ENCODE measurements at regions not wholly inside any gene's neighbourhood (a gene's known extent, or its start where the extent isn't known, plus 50 kb on each side); places are given as distances from the start of the nearest gene placed in this dataset.

- no peak overlapping the region for H2AK5ac ChIP-seq (ENCODE audit: low read depth, low read length)
- WGBS, 2 experiments (ENCODE audit: extremely low coverage in 1 of 2, insufficient coverage in 1 of 2, insufficient read length in 1 of 2, insufficient replicate concordance in 2 of 2, low coverage in 1 of 2, low lambda C conversion rate in 2 of 2, missing lambda C conversion rate in 1 of 2) = 81% methylated on average over 1 of the region's 1 CpG; no CpG with 5 or more reads in 1 of the 2 experiments
- TF ChIP-seq HDAC2 (IDR thresholded peaks at IDR 0.05; ENCODE audit: borderline replicate concordance in 1 of 2, low read depth in 2 of 2, low read length in 2 of 2) (no peak), JUN (IDR thresholded peaks at IDR 0.05; ENCODE audit: low read depth, low read length) (no peak), CTCF (IDR thresholded peaks at IDR 0.05; ENCODE audit: control extremely low read depth in 1 of 3, insufficient read depth in 1 of 3, low read depth in 1 of 3, low read length in 3 of 3) (no peak), ATF3 (IDR thresholded peaks at IDR 0.05; ENCODE audit: insufficient read depth, low read depth, low read length) (no peak), SP1 (IDR thresholded peaks at IDR 0.05; ENCODE audit: low read depth, low read length) (no peak), RXRA (IDR thresholded peaks at IDR 0.05; ENCODE audit: insufficient read depth, low read depth, low read length) (no peak), TEAD4 (IDR thresholded peaks at IDR 0.05; ENCODE audit: low read depth, low read length) (no peak), CEBPB (IDR thresholded peaks at IDR 0.05; ENCODE audit: low read depth, low read length) (no peak), MAFK (IDR thresholded peaks at IDR 0.05; ENCODE audit: low read depth, low read length) (no peak), ZNF274 (IDR thresholded peaks at IDR 0.05; ENCODE audit: borderline replicate concordance, extremely low read depth, low read length) (no peak), EGR1 (IDR thresholded peaks at IDR 0.05; ENCODE audit: borderline replicate concordance, low read depth, low read length) (no peak)
Observed at GRCh38 chr13:105825071-105825470, 710.4 kb downstream of the EFNB2 start.

More at GRCh38 chr13:105825071-105825470, 710.4 kb downstream of the EFNB2 start:
- no peak overlapping the region for H2AFZ ChIP-seq (ENCODE audit: low read length)
- H3K23ac ChIP-seq (ENCODE audit: insufficient read length) = no peak overlapping the region
- ChIA-PET CTCF (ENCODE audit: partially characterized antibody) (interaction anchor here (0.7 kb wide), 1 partner anchor 180 kb away, joined by 4 read pairs; no protein-coding TSS in a partner anchor), POLR2A (ENCODE audit: partially characterized antibody) (no interaction called here)
- H2BK15ac ChIP-seq (ENCODE audit: low read length) = no peak overlapping the region
- H3K56ac ChIP-seq (replicated peaks; ENCODE audit: insufficient read length, low read depth, low read length) = no peak overlapping the region
- H3K27ac ChIP-seq (ENCODE audit: low read depth, low read length) = no peak overlapping the region
- H3K4me2 ChIP-seq (ENCODE audit: insufficient read depth in 1 of 2, low read depth in 2 of 2, low read length in 2 of 2) = no peak overlapping the region
- H2BK120ac ChIP-seq (replicated peaks; ENCODE audit: low read depth, low read length) = no peak overlapping the region
- H3K14ac ChIP-seq (ENCODE audit: insufficient read length) = no peak overlapping the region
- no peak overlapping the region for H3K18ac ChIP-seq (ENCODE audit: extremely low read depth, low read length)
- H3K79me2 ChIP-seq (ENCODE audit: control insufficient read depth in 1 of 2, insufficient read depth in 2 of 2, low read length in 2 of 2) = no peaks in the 10 kb centered on the region
- no peak overlapping the region for H3K4ac ChIP-seq (replicated peaks; ENCODE audit: insufficient read length, low read depth, low read length)
- H4K91ac ChIP-seq (replicated peaks; ENCODE audit: insufficient read length, low read length) = no peak overlapping the region
- no peak overlapping the region for H2BK5ac ChIP-seq (ENCODE audit: low read depth, low read length)
- no peak overlapping the region for H4K8ac ChIP-seq (ENCODE audit: extremely low read depth, insufficient read depth, low read length)
- H3K23me2 ChIP-seq (ENCODE audit: low read depth, low read length) = no peaks in the 10 kb centered on the region
- H2BK20ac ChIP-seq (ENCODE audit: low read length) = no peak overlapping the region
- no peak for FAIRE-seq
- no peak for DNase-seq (ENCODE audit: low read depth in 1 of 2, low spot score in 2 of 2)
- H4K20me1 ChIP-seq (replicated peaks in 1 of 2; ENCODE audit: control insufficient read depth in 1 of 2, insufficient read depth in 2 of 2, low read length in 2 of 2) = no peaks in the 10 kb centered on the region
- H3K27me3 ChIP-seq (replicated peaks in 1 of 4; ENCODE audit: control insufficient read depth in 3 of 4, extremely low read depth in 1 of 4, insufficient read depth in 3 of 4, low read length in 3 of 4) = peaks cover 0 to 1% (median 0%) of the 10 kb centered on the region in 4 experiments; a peak in 1 of 7 replicates
- no peaks in the 10 kb centered on the region for H3K36me3 ChIP-seq (ENCODE audit: control insufficient read depth in 2 of 4, insufficient read depth in 4 of 4, low read length in 3 of 4)
- H2BK12ac ChIP-seq (ENCODE audit: low read depth, low read length) = no peak overlapping the region
- H3K9me3 ChIP-seq (ENCODE audit: insufficient read depth in 2 of 2, low read depth in 1 of 2, low read length in 1 of 2) = no peaks in the 10 kb centered on the region
- H3K4me3 ChIP-seq (ENCODE audit: extremely low read depth in 1 of 4, insufficient read depth in 2 of 4, low read depth in 3 of 4, low read length in 4 of 4) = no peak overlapping the region
- H3K9ac ChIP-seq (replicated peaks in 1 of 4; ENCODE audit: extremely low read depth in 1 of 4, low read depth in 3 of 4, low read length in 3 of 4) = no peak overlapping the region
- H3K79me1 ChIP-seq (ENCODE audit: low read depth, low read length) = no peaks in the 10 kb centered on the region
- no peaks in the 10 kb centered on the region for H3K4me1 ChIP-seq (replicated peaks in 1 of 4; ENCODE audit: control insufficient read depth in 3 of 4, insufficient read depth in 4 of 4, low read length in 3 of 4)
- no peak overlapping the region for H4K5ac ChIP-seq (ENCODE audit: insufficient read length, low read depth, low read length)
